GM18520 (cell line): ENCODE measurements at regions not wholly inside any gene's neighbourhood (a gene's known extent, or its start where the extent isn't known, plus 50 kb on each side); places are given as distances from the start of the nearest gene placed in this dataset.
"Not testable (repeated sequence)": the region's sequence is repeated elsewhere in the genome, so short reads cannot be mapped to it uniquely, and the experiment has no call there.

ENCODE experiments used
- ATAC-seq: cut with Tn5 transposase; IDR thresholded peaks from one replicate; pipeline ENCODE4 v1.9.1; 2021; ENCODE audit not compliant: unreplicated experiment

DNA sequence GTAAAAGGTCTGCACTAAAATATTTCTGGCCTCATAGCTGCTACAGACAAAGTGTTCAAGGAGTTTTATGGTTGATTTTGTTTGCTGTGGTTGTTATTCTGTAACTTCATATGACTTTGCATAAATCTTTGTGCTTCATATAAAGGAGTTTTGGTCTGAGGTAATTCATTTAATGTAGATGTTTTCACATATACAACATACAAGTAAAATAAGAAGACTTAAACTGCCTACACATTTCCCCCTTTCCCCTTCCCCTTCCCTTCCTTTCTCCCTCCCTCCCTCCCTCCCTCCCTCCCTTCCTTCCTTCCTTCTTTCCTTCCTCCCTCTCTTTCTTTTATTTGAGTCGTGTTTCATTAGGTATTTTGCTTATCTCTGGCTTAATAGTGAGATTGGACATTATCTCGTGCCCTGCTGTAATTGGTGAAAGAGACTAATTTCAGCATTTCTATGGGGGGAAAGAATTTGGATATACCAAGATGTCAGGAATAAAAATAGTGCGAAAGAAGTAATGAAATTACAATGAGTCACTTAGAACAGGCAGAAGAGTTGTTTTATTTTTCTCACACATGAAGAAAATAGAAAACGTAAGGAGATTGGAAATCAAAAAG, 144.9 kb upstream of the MAD2L1 start:
- no peak for ATAC-seq

DNA sequence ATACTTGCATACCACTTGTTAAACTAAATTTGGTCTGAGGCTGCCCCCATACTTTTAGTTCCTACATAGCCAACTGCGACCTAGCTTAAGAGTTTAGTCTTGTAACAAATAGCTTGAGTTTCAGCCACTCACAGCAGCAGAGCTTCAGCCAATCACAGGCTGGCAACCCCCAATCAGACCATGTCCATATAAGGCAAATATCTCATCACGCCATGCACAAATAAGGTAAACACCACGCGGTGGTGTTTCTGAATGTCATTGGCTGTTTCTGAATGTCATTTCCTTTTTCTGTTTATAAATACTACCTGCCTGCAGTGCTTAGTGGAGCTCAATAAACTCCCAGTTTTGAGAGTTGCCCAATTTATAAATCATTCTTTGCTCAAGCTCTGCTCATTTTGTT, 143.1 kb upstream of the MAD2L1 start:
- no peak for ATAC-seq

DNA sequence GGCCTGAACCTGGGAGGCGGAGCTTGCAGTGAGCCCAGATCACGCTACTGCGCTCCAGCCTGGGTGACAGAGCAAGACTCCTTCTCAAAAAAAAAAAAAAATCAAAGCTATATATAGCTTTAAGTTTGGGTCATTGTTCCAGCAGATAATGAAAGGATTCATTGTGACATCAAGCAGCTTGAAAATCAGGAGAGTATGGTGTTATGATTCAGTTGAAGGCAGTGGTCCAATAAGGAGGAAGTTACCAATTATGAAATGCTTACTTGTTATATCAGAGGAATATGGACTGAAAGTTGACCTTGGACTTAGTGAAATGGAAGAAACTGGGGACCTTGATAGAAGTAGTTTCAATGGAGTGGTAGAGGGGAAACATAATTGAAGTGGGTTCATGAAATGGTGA, 140.4 kb upstream of the MAD2L1 start:
- no peak for ATAC-seq

DNA sequence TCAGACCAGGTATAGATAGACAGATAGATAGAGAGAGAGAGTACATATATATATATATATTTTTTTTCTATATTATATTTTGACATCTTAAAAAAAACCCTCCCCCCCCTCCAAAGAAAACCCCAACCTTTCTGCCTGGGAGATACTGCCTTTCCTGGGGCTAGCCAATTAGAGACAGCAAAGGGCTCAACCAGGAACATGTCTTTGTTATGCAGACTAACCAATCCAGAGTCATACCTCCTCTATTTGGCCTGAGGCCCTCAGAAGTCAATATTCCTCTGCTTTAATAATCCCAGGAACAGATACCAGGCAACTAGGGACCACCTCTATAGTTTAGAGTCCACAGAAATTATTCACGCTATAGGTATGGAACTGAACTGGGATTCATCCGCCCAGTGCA, 135.6 kb upstream of the MAD2L1 start:
- no peak for ATAC-seq

DNA sequence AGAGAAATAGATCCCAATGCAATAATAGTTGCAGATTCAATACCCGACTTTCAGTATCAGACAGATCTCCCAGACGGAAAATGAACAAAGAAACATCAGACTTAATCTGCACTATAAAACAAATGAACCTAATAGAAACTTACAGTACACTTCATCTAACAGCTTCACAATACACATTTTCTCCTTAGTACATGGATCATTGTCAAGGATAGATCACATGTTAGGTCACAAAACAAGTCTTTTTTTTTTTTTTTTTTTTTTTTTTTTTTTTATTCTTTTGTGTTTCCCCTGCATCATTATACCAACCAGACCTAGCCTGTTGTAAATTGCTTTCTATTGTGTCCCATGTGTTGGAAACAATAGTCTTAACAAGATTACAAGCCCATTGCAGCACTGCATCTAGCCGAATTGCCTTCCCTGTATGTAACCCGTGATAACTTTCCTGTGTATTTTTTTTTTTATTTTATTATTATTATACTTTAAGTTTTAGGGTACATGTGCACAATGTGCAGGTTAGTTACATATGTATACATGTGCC, 134.0 kb upstream of the MAD2L1 start:
- not testable (repeated sequence) for ATAC-seq

DNA sequence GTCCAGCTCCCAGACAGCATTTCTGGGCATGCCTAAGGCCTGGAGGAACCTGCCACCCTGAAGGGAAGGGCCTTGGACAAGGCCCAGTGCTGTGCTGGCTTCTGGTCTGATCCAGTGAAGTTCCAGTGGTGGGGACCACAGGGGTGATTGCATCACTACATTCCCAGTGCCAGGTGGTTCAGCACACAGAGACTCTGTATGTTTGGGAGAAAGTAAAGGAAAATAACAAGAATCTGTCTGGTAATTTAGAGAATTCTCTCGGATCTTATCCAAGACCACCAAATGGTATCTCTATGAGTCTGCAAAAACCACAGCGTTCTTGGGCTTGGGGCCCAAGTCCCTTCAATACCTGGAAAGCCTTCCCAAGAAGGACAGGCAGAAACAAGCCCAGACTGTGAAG, 131.8 kb upstream of the MAD2L1 start:
- no peak for ATAC-seq

GRCh38 chr4:120177603-120178002, 111.0 kb upstream of the MAD2L1 start:
- ATAC-seq = no peak

GRCh38 chr4:120175272-120175671, 108.6 kb upstream of the MAD2L1 start:
- ATAC-seq = no peak

- ATAC-seq = no peak
Measured at GRCh38 chr4:120163895-120164294, 97.2 kb upstream of the MAD2L1 start.

- no peak for ATAC-seq
Measured at GRCh38 chr4:120158841-120159463, 92.3 kb upstream of the MAD2L1 start.

- no peak for ATAC-seq
Measured at GRCh38 chr4:120158046-120158445, 91.4 kb upstream of the MAD2L1 start.

DNA sequence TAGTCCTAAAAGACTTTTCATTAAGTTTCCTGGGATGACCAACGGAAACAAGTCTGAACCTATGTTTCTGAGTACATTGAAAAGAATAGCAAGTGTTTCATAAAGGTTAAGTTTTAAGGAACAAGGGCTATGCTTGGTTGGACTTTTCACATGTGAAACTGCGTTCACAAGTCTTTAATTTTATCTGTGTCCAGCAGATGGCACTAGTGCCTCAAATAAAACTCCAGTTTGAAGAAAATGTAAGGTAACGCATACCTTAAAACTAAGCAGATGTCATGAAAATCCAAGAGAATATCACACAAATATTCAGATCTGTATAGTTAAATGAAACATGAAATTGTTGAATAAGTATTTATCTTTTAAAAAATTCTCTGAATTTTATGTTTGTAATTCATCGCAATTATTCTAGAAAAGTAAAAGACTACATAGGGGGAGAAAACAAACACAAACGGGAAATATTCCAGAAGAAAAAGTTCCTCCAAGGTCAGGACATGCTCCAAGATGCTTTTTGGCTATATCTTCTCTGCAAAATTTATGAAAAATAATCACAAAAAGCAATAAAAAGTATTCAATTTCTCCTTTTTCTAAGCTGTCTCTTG, 89.6 kb upstream of the MAD2L1 start:
- peak; percentile 75 for ATAC-seq

GRCh38 chr4:120155287-120155686, 88.6 kb upstream of the MAD2L1 start:
- no peak for ATAC-seq

- no peak for ATAC-seq
Measured at GRCh38 chr4:120144634-120145033, 78.0 kb upstream of the MAD2L1 start.

DNA sequence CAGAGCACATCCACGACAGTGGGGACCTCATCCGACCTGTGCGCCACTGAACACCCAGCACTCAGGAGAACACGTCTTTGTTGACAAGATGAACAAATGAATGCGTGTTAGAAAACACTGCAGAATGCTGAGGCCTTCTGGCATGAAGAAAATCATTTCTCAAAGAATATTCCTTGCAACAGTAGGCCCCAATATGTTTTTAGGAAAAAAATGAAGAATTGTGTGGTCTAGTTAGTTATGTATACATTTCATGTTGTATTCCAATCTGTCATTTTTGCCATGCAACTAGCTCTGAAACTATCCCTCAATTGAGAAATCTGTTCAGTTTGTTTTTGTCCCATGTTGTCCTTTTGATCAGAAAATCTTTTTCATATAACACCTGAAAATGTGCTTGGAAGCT, 77.4 kb upstream of the MAD2L1 start:
- no peak for ATAC-seq

- ATAC-seq = no peak
Measured at GRCh38 chr4:120139392-120139791, 72.7 kb upstream of the MAD2L1 start.

GRCh38 chr4:120132935-120133334, 66.3 kb upstream of the MAD2L1 start:
- ATAC-seq = no peak

DNA sequence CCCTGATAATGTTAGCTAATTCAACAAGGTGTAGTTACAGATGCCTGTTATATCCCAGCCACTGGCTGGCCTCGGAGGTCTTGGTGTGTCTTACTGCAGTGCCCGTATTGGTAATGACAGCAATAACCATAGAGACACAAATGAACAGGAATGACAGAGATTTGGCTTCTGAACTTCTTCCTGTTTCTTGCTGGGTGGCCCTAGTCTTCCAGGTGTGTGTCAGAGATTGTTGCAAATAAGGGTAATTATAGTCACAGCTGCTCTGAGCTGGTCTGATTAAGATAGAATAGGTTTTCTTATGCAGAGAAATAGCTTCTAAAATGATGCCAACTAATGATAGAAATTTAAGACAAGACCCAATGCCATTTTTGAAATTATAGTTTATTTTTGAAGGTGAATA, 64.1 kb upstream of the MAD2L1 start:
- no peak for ATAC-seq
